NCI-H510A treated with DMSO at 0.1 percent for 48 hours (cell line): ENCODE measurements at regions not wholly inside any gene's neighbourhood (a gene's known extent, or its start where the extent isn't known, plus 50 kb on each side); places are given as distances from the start of the nearest gene placed in this dataset.

Experiments used
- DNase-seq: peaks from one replicate; lab custom pipeline; 2025; lab: John Stamatoyannopoulos, UW

GRCh38 chr10:109191823-109192222 lies 731.5 kb downstream of the XPNPEP1 start:
- no peak for DNase-seq

- DNase-seq = no peak
Measured at GRCh38 chr10:109191341-109191740, 732.0 kb downstream of the XPNPEP1 start.

GRCh38 chr10:109187677-109188076 lies 735.6 kb downstream of the XPNPEP1 start:
- DNase-seq = no peak

- no peak for DNase-seq
Measured at GRCh38 chr10:109183366-109183765, 739.9 kb downstream of the XPNPEP1 start.

- DNase-seq = no peak
Measured at GRCh38 chr10:109178591-109178990, 744.7 kb downstream of the XPNPEP1 start.

- no peak for DNase-seq
Measured at GRCh38 chr10:109174526-109174925, 748.8 kb downstream of the XPNPEP1 start.

GRCh38 chr10:109173937-109174336 lies 749.4 kb downstream of the XPNPEP1 start:
- DNase-seq = no peak

GRCh38 chr10:109173121-109173520 lies 750.2 kb downstream of the XPNPEP1 start:
- no peak for DNase-seq

- DNase-seq = no peak
Measured at GRCh38 chr10:109166935-109167334, 756.4 kb downstream of the XPNPEP1 start.

GRCh38 chr10:109159351-109159750 lies 764.0 kb downstream of the XPNPEP1 start:
- DNase-seq = no peak

GRCh38 chr10:109156396-109156795 lies 766.9 kb downstream of the XPNPEP1 start:
- DNase-seq = no peak

GRCh38 chr10:109149666-109150350 lies 773.5 kb downstream of the XPNPEP1 start:
- DNase-seq = no peak

GRCh38 chr10:109127363-109127762 lies 795.9 kb downstream of the XPNPEP1 start:
- DNase-seq = no peak

- no peak for DNase-seq
Measured at GRCh38 chr10:109126541-109126940, 796.8 kb downstream of the XPNPEP1 start.

- no peak for DNase-seq
Measured at GRCh38 chr10:109126016-109126415, 797.3 kb downstream of the XPNPEP1 start.

GRCh38 chr10:109115179-109115578 lies 808.1 kb downstream of the XPNPEP1 start:
- no peak for DNase-seq

- no peak for DNase-seq
Measured at GRCh38 chr10:109114579-109114978, 808.7 kb downstream of the XPNPEP1 start.

- no peak for DNase-seq
Measured at GRCh38 chr10:109106604-109107003, 816.7 kb downstream of the XPNPEP1 start.

GRCh38 chr10:109105725-109106124 lies 817.6 kb downstream of the XPNPEP1 start:
- DNase-seq = no peak

- DNase-seq = no peak
Measured at GRCh38 chr10:109104806-109105205, 818.5 kb downstream of the XPNPEP1 start.

GRCh38 chr10:109103278-109103677 lies 820.0 kb downstream of the XPNPEP1 start:
- DNase-seq = no peak

- DNase-seq = no peak
Measured at GRCh38 chr10:109089779-109090178, 833.5 kb downstream of the XPNPEP1 start.

- DNase-seq = no peak
Measured at GRCh38 chr10:109071539-109071938, 851.8 kb downstream of the XPNPEP1 start.

- no peak for DNase-seq
Measured at GRCh38 chr10:109070492-109070891, 852.8 kb downstream of the XPNPEP1 start.
